IPS DF 6.9 (cell line): ENCODE measurements at regions not wholly inside any gene's neighbourhood (a gene's known extent, or its start where the extent isn't known, plus 50 kb on each side); places are given as distances from the start of the nearest gene placed in this dataset.

Experiments used
- DNase-seq: peaks from one replicate; pipeline ENCODE4 v3.0.0-alpha.2; 2013; ENCODE audit warnings: low read depth, low spot score
- H3K27ac ChIP-seq: one replicate; pipeline ENCODE4 v1.5.1; 2013; ENCODE audit warnings: low read length, control low read depth
- H3K27me3 ChIP-seq: 2 replicates; pipeline ENCODE4 v1.6.1; 2013; ENCODE audit warnings: mild to moderate bottlenecking, low read length; ENCODE audit not compliant: control insufficient read depth, insufficient read depth
- H3K36me3 ChIP-seq: 2 replicates; pipeline ENCODE4 v1.6.1; 2013; ENCODE audit warnings: low read length; ENCODE audit not compliant: control insufficient read depth, insufficient read depth
- H3K4me1 ChIP-seq: 2 replicates; pipeline ENCODE4 v1.6.1; 2013; ENCODE audit warnings: low read length; ENCODE audit not compliant: control insufficient read depth, insufficient read depth
- H3K4me3 ChIP-seq: 2 replicates; pipeline ENCODE4 v1.5.1; 2013; ENCODE audit warnings: mild to moderate bottlenecking, low read length
- H3K9me3 ChIP-seq: 2 replicates; pipeline ENCODE4 v1.6.1; 2013; ENCODE audit warnings: low read length, inconsistent platforms; ENCODE audit not compliant: control insufficient read depth, insufficient read depth
- WGBS: extraction: QIAGEN DNeasy Blood & Tissue Kit; methylation state at CpG from one replicate; pipeline ENCODE4 v1.1.7; 2013; ENCODE audit warnings: mixed read lengths, missing lambda C conversion rate; ENCODE audit not compliant: insufficient read length, insufficient coverage; 5-methylcytosine and 5-hydroxymethylcytosine counted together

DNA sequence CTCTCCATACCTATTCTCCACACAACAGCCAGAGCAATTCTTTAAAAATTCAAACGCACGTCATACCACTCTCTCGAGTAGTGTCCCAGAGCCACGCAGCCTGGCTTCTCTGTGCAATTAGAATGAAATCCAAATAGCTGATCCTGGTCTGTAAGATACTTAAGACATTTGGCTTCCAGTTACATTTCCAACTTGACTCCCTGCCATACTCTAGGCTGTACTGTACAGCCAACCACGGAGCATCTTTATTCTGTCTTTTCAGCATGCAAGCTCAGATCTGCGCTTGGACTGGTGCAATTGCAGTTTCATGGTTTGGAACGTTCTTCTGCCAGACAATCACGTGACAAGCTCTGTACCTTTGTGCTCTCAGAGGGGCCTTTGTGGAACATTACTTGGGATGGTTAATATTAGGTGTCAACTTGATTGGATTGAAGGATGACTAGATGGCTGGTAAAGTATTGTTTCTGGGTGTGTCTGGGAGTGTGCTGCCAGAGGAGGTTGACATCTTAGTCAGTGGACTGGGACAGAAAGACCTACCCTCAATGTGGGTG lies 325.6 kb downstream of the SOX11 start:
- WGBS, result 100% methylated on average over 3 of the region's 8 CpGs
- Histone ChIP-seq H3K4me3 (no peak overlapping the region), H3K27me3 (no peaks in the 10 kb centered on the region), H3K27ac (no peak overlapping the region), H3K36me3 (no peaks in the 10 kb centered on the region), H3K9me3 (no peaks in the 10 kb centered on the region), H3K4me1 (no peaks in the 10 kb centered on the region)
- DNase-seq, result no peak

DNA sequence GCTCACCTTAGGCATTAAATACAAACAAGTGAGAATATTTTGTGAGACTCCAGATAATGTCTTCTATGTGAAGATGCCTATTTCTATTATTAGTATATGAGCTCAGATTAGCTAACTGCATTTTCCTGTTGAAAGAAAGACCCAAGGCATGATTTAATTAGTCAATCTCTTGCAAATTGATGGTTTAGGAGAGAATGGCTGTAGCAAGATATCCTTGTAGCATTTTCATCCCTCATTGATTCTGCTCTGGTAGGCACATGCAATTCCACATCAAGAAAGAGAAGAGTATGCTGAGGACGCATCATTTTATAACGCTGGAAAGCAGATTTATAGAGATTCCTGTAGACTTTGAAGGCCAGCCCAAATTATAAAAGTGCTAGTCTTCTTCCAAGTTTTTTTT lies 332.0 kb downstream of the SOX11 start:
- Histone ChIP-seq H3K9me3 (no peaks in the 10 kb centered on the region), H3K4me1 (no peaks in the 10 kb centered on the region), H3K36me3 (no peaks in the 10 kb centered on the region), H3K27ac (no peak overlapping the region), H3K4me3 (no peak overlapping the region), H3K27me3 (no peaks in the 10 kb centered on the region)
- no CpG with 5 or more reads among the region's 2 CpGs for WGBS
- no peak for DNase-seq

DNA sequence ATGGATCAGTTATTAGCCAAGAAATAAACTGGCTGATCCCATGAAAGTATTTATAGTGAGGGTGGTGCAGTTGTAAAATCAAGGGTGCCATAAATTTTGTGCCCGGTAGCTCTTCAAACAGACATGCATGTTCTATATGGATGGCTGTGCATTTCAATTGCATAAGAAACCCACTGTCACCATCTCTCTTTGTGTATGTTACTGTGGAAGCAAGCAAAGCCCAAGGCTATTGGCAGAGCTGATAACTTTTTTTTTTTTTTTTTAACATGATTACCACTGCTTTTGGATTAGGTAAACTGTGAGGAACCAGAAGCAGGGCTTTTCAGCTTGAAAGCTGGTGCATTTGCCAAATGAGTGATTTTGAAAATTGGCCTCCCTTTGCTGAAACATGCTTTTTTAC lies 332.6 kb downstream of the SOX11 start:
- DNase-seq, result no peak
- H3K9me3 ChIP-seq, result no peaks in the 10 kb centered on the region
- H3K27me3 ChIP-seq, result no peaks in the 10 kb centered on the region
- H3K27ac ChIP-seq, result no peak overlapping the region
- no peaks in the 10 kb centered on the region for H3K4me1 ChIP-seq
- H3K4me3 ChIP-seq, result no peak overlapping the region
- no CpG with 5 or more reads among the region's 1 CpG for WGBS
- no peaks in the 10 kb centered on the region for H3K36me3 ChIP-seq

DNA sequence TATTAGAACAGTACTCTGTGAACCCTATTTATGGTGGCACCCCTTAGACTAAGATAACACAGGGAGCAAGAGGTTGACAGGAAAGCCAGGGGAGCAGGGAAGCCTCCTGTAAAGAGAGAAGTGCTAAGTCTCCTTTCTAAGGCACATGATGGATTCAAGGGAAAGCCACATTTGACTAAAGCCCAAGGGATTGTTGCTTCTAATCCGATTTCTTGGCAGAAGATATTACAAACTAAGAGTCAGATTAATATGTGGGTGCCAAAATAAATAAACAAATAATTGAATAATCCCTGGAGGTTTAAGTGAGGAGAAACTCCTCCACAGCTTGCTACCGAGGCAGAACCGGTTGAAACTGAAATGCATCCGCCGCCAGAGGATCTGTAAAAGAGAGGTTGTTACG lies 333.2 kb downstream of the SOX11 start:
- Histone ChIP-seq H3K4me3 (no peak overlapping the region), H3K9me3 (no peaks in the 10 kb centered on the region), H3K36me3 (no peaks in the 10 kb centered on the region), H3K27ac (no peak overlapping the region), H3K27me3 (no peaks in the 10 kb centered on the region), H3K4me1 (no peaks in the 10 kb centered on the region)
- no peak for DNase-seq
- WGBS, result no CpG with 5 or more reads among the region's 6 CpGs

DNA sequence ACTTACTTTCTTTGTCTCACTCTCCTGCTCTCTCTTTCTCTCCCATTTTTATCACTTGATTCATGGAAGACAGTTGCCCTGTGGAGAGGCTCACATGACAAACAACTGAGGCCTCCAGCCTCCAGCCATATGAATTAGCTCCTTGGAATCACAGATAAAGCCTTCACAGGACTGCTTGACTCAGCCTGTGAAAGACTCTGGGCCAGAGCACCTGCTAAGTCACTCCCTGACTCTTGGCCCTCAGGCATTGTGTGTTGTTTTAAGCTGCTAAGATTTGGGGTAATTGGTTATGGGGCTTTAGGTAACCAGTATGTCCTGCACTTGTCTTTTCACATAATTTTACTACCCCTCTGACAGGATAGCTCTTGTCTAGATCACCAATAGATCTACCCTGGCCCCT lies 334.9 kb downstream of the SOX11 start:
- Histone ChIP-seq H3K27me3 (no peaks in the 10 kb centered on the region), H3K9me3 (no peaks in the 10 kb centered on the region)

DNA sequence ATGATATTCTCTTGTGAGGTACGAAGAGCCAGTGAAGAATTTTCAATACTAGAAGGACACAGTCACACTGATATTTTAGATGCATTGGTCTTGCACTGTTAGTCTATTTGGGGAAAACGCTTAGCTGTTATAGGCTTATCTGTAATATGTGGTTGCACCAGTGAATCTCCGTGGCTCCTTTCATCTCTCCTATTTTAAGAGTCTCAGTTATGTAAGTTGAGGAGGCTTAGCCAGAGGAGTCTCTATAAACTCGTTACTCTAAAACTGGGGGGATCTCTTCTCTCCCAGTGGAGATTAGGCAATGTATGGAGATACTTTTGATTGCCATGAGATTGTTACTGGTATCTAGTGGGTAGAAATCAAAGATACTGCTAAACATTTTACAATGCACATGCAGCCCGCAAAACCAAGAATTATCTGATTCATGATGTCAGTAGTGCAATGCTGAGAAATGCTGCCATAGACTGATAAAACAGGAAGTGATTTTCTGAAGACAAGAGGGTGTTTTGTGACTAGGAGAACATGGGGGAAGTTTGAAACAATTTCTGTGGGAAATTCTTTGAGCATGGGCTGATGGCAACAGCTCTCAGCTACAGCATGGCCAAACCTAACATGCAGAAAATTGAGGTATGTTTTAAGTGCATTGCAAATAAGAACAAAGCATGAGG lies 339.1 kb downstream of the SOX11 start:
- WGBS, result no CpG with 5 or more reads among the region's 5 CpGs
- DNase-seq, result no peak
- no peaks in the 10 kb centered on the region for H3K27me3 ChIP-seq
- no peak overlapping the region for H3K27ac ChIP-seq
- no peaks in the 10 kb centered on the region for H3K9me3 ChIP-seq
- H3K4me3 ChIP-seq, result no peak overlapping the region
- H3K4me1 ChIP-seq, result no peaks in the 10 kb centered on the region
- no peaks in the 10 kb centered on the region for H3K36me3 ChIP-seq

More for the DNA sequence above, 334.9 kb downstream of the SOX11 start:
- Histone ChIP-seq H3K4me3 (no peak overlapping the region), H3K36me3 (no peaks in the 10 kb centered on the region), H3K4me1 (no peaks in the 10 kb centered on the region), H3K27ac (no peak overlapping the region)
- no peak for DNase-seq

DNA sequence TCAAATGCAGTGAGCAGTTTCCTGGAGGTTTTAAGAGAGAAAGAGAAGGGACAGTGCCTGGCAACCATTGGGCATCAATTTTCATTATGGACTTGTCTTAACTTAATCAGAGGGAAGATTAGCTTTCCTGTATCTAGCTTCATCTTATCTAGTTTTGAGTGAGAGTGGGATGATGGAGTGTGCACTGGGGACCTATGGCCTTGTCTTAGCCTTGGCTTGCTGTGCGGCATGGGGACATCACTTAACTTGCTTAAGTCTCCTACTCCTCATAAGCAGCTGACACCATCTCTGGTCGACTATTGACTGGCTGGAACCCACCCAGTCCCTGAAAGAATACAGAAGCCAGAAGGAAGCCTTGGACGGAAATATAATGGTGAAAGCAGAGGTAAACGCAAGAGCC lies 344.0 kb downstream of the SOX11 start:
- Histone ChIP-seq H3K9me3 (no peaks in the 10 kb centered on the region), H3K36me3 (no peaks in the 10 kb centered on the region), H3K27ac (no peak overlapping the region), H3K27me3 (no peaks in the 10 kb centered on the region), H3K4me3 (no peak overlapping the region), H3K4me1 (no peaks in the 10 kb centered on the region)
- WGBS, result no CpG with 5 or more reads among the region's 4 CpGs
- no peak for DNase-seq

DNA sequence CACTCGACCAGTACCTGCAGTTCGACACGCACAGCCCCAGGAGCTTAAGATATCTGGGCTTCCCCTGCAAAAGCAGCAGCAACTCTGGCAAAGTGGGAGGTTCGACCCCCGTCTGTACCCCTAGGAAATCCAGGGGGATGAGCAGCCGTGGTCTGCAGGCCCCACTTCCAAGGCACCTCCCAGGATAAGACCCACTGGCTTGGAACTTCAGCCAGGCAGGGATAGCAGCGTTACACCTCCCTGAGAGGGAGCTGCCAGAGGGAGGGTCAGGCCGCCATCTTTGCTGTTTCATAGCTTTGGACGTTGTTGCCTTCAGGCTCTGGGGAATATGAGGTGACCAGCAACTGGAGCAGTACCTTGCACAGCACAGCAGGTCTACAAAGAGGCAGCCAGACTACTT lies 351.1 kb downstream of the SOX11 start:
- H3K27ac ChIP-seq, result no peak overlapping the region
- H3K36me3 ChIP-seq, result no peaks in the 10 kb centered on the region
- H3K4me3 ChIP-seq, result no peak overlapping the region
- H3K27me3 ChIP-seq, result no peaks in the 10 kb centered on the region
- no peaks in the 10 kb centered on the region for H3K9me3 ChIP-seq
- WGBS, result no CpG with 5 or more reads among the region's 9 CpGs
- no peak for DNase-seq
- no peaks in the 10 kb centered on the region for H3K4me1 ChIP-seq

DNA sequence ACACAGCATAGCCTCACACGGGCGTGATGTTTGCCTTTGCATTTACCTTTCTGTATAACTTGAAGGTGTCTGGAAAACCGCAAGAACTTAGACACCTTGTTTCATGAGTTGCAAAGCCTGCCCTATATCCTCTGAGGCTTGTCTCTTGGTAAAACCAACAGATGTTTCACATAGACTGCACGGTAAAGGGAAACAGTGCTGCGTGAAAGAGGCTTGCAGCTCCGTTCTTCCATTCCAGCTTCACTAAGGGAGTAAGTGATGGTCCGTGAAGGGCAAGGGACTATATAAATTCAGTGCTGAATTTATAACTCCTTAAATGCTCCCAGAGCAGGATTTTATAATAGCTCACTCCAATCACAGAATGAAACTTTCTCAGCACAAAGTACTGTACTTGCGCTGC lies 360.5 kb downstream of the SOX11 start:
- no CpG with 5 or more reads among the region's 8 CpGs for WGBS
- no peaks in the 10 kb centered on the region for H3K4me1 ChIP-seq
- H3K4me3 ChIP-seq, result no peak overlapping the region
- H3K27me3 ChIP-seq, result no peaks in the 10 kb centered on the region
- no peaks in the 10 kb centered on the region for H3K9me3 ChIP-seq
- H3K27ac ChIP-seq, result no peak overlapping the region
- no peak for DNase-seq
- H3K36me3 ChIP-seq, result no peaks in the 10 kb centered on the region

DNA sequence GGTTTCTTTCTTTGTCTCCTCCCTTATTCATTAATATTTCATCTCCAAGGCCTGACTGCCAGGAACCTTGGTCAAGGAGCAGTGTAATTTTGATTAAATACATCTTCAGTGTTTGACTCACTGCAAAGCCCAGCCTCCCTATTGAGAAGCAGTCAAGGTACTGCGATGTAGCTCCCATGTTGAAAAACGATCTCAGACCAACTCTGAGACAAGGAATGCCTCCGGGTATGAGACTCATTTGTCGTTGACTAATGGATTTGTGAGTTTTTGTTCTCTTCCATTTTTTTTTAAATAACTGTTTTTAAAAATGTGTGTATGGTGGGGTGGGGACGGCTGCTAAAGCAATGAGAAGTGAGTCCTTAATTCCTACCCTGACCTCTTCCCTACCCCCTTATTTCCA lies 361.6 kb downstream of the SOX11 start:
- Histone ChIP-seq H3K36me3 (no peaks in the 10 kb centered on the region), H3K9me3 (no peaks in the 10 kb centered on the region), H3K4me3 (no peak overlapping the region), H3K4me1 (no peaks in the 10 kb centered on the region), H3K27ac (no peak overlapping the region), H3K27me3 (no peaks in the 10 kb centered on the region)
- WGBS, result no CpG with 5 or more reads among the region's 5 CpGs
- peak; percentile 16 for DNase-seq

DNA sequence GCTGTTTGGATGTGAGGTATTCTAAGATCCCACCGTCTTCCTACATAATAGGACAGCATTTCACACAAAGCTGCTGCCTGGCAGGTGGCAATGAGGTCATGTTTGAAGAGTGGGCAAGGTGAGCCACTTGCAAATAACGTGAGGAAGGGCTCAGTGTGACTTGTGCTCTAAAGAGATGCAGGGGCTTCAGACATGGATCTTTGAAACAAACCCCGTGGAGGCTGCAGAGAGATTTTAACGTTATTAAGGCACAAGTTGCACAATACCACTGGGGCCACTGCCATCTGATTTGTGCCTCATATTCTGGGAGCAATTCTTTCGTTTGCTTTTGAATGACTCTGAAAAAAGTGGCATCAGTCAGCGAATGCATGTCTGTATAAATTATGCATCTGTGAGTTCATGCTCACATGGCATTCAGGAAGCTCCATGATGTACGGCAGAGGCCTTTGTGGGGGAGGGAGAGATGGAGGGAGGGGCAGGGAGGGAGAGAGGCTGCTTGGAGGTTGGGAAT lies 362.0 kb downstream of the SOX11 start:
- no peaks in the 10 kb centered on the region for H3K4me1 ChIP-seq
- WGBS, result no CpG with 5 or more reads among the region's 7 CpGs

More for the DNA sequence above, 362.0 kb downstream of the SOX11 start:
- no peak overlapping the region for H3K27ac ChIP-seq
- no peaks in the 10 kb centered on the region for H3K9me3 ChIP-seq
- no peak for DNase-seq
- H3K27me3 ChIP-seq, result no peaks in the 10 kb centered on the region
- no peak overlapping the region for H3K4me3 ChIP-seq
- no peaks in the 10 kb centered on the region for H3K36me3 ChIP-seq
